HEK293 (cell line): ENCODE measurements at regions not wholly inside any gene's neighbourhood (a gene's known extent, or its start where the extent isn't known, plus 50 kb on each side); places are given as distances from the start of the nearest gene placed in this dataset.

Source experiments
- CTCF ChIA-PET: fragments of 350-600 bp; formaldehyde crosslinking; extraction: SDS; loops from one replicate; lab custom pipeline; 2021; ENCODE audit warnings: antibody characterized with exemption; lab: Yijun Ruan, JAX
- POLR2A ChIA-PET: fragments of 300-600 bp; formaldehyde crosslinking; extraction: SDS; loops from one replicate; lab custom pipeline; 2020; ENCODE audit warnings: antibody characterized with exemption, inconsistent platforms; lab: Yijun Ruan, JAX
- H3K27ac ChIP-seq: fragments of 200-500 bp; sonication (Bioruptor generic); 2 replicates; pipeline ENCODE4 v1.5.1; 2014; ENCODE audit warnings: low read depth, low read length, control low read depth, inconsistent platforms; ENCODE audit errors: extremely low read depth
- H3K36me3 ChIP-seq, 2 experiments: fragments of 200-500 bp in 1 of 2; sonication (Bioruptor generic) in 1 of 2; 1 replicate in 1 of 2; 2 replicates in 1 of 2; pipeline ENCODE4 v1.5.1; 2014 to 2017; ENCODE audit warnings: inconsistent platforms in 2 of 2, low read length in 2 of 2; ENCODE audit not compliant: control insufficient read depth in 2 of 2, insufficient read depth in 1 of 2
- H3K4me1 ChIP-seq: fragments of 200-500 bp; sonication (Bioruptor generic); 2 replicates; pipeline ENCODE4 v1.5.1; 2014; ENCODE audit warnings: mild to moderate bottlenecking, low read length, inconsistent platforms; ENCODE audit not compliant: control insufficient read depth, insufficient read depth
- H3K4me3 ChIP-seq: 2 replicates; pipeline ENCODE4 v1.5.1; 2011; ENCODE audit warnings: low read depth, mild to moderate bottlenecking, control low read depth, low read length, moderate library complexity
- H3K9me3 ChIP-seq: fragments of 200-500 bp; sonication (Bioruptor generic); 2 replicates; pipeline ENCODE4 v1.5.1; 2014; ENCODE audit warnings: low read depth, low read length, inconsistent platforms; ENCODE audit not compliant: control insufficient read depth, insufficient read depth
- GLI4 ChIP-seq: fragments of 450-650 bp; formaldehyde crosslinking; IDR thresholded peaks from 2 replicates; pipeline ENCODE4 v1.5.1; 2016; ENCODE audit warnings: missing biosample characterization, missing genetic modification characterization
- ZNF121 ChIP-seq: fragments of 450-650 bp; formaldehyde crosslinking; IDR thresholded peaks from 2 replicates; pipeline ENCODE4 v1.5.1; 2016; ENCODE audit warnings: missing biosample characterization, missing genetic modification characterization
- ZNF133 ChIP-seq: fragments of 450-650 bp; formaldehyde crosslinking; IDR thresholded peaks from 2 replicates; pipeline ENCODE4 v1.5.1; 2016; ENCODE audit warnings: missing biosample characterization, missing genetic modification characterization
- ZNF391 ChIP-seq: fragments of 450-650 bp; formaldehyde crosslinking; IDR thresholded peaks from 2 replicates; pipeline ENCODE4 v1.5.1; 2016; ENCODE audit warnings: low read depth, missing biosample characterization, missing genetic modification characterization, borderline replicate concordance
- ZNF529 ChIP-seq: fragments of 450-650 bp; formaldehyde crosslinking; IDR thresholded peaks from 2 replicates; pipeline ENCODE4 v1.5.1; 2017; ENCODE audit warnings: missing genetic modification characterization, missing biosample characterization; ENCODE audit not compliant: insufficient replicate concordance
- ZNF530 ChIP-seq: fragments of 450-650 bp; formaldehyde crosslinking; IDR thresholded peaks from 2 replicates; pipeline ENCODE4 v1.5.1; 2016; ENCODE audit warnings: low read depth, missing biosample characterization, missing genetic modification characterization
- ZNF776 ChIP-seq: fragments of 450-650 bp; formaldehyde crosslinking; IDR thresholded peaks from 2 replicates; pipeline ENCODE4 v1.5.0; 2017; ENCODE audit warnings: missing biosample characterization, missing genetic modification characterization, borderline replicate concordance
- TF ChIP-seq, protein P1 (sequence below): fragments of 450-650 bp; formaldehyde crosslinking; IDR thresholded peaks from 2 replicates; pipeline ENCODE4 v1.5.1; 2016; ENCODE audit warnings: missing biosample characterization, missing genetic modification characterization
- TF ChIP-seq, protein P2 (sequence below): fragments of 450-650 bp; formaldehyde crosslinking; IDR thresholded peaks from 2 replicates; pipeline ENCODE4 v1.5.1; 2017; ENCODE audit warnings: missing biosample characterization, missing genetic modification characterization
- TF ChIP-seq, protein P3 (sequence below): fragments of 450-650 bp; formaldehyde crosslinking; IDR thresholded peaks from 2 replicates; pipeline ENCODE4 v1.5.1; 2016; ENCODE audit warnings: missing biosample characterization, missing genetic modification characterization
- TF ChIP-seq, protein P4 (sequence below): fragments of 450-650 bp; formaldehyde crosslinking; IDR thresholded peaks from 2 replicates; pipeline ENCODE4; 2016; ENCODE audit warnings: missing biosample characterization, missing genetic modification characterization
- TF ChIP-seq, protein P5 (sequence below): fragments of 450-650 bp; formaldehyde crosslinking; IDR thresholded peaks from 2 replicates; pipeline ENCODE4 v1.5.1; 2016; ENCODE audit warnings: missing biosample characterization, missing genetic modification characterization
- TF ChIP-seq, protein P6 (sequence below): fragments of 450-650 bp; formaldehyde crosslinking; IDR thresholded peaks from 2 replicates; pipeline ENCODE4 v1.5.1; 2016; ENCODE audit warnings: missing biosample characterization, missing genetic modification characterization

DNA sequence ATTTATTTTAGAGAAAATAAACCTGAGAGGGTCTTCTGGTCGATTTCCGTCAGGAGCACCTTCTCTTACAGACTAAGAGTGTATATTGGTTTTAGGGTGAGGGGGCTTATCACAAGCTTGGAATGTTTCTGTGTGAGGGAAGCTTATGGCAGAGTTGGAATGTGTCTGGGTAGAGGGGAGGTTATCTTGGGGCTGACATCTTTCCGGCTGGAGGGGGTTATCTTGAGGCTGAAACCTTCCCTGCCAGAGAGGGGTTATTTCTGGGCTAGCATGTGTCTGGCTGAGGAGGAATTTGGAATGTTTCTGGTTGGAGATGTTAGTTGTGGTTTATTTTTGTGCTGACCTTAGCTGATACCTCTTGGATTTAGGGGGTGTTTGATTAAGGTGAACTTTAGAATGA lies 1312.1 kb downstream of the ADGRL3 start (continued):
- no peak for TF ChIP-seq ZNF529
- TF ChIP-seq, protein P1, sequence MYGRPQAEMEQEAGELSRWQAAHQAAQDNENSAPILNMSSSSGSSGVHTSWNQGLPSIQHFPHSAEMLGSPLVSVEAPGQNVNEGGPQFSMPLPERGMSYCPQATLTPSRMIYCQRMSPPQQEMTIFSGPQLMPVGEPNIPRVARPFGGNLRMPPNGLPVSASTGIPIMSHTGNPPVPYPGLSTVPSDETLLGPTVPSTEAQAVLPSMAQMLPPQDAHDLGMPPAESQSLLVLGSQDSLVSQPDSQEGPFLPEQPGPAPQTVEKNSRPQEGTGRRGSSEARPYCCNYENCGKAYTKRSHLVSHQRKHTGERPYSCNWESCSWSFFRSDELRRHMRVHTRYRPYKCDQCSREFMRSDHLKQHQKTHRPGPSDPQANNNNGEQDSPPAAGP (tag by site-specific recombination): no peak
- TF ChIP-seq ZNF530 (tag by site-specific recombination): no peak
- no peak for TF ChIP-seq GLI4
- TF ChIP-seq, protein P2, sequence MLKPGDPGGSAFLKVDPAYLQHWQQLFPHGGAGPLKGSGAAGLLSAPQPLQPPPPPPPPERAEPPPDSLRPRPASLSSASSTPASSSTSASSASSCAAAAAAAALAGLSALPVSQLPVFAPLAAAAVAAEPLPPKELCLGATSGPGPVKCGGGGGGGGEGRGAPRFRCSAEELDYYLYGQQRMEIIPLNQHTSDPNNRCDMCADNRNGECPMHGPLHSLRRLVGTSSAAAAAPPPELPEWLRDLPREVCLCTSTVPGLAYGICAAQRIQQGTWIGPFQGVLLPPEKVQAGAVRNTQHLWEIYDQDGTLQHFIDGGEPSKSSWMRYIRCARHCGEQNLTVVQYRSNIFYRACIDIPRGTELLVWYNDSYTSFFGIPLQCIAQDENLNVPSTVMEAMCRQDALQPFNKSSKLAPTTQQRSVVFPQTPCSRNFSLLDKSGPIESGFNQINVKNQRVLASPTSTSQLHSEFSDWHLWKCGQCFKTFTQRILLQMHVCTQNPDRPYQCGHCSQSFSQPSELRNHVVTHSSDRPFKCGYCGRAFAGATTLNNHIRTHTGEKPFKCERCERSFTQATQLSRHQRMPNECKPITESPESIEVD (tag by site-specific recombination): no peak
- no peak for TF ChIP-seq ZNF776
- TF ChIP-seq, protein P3, sequence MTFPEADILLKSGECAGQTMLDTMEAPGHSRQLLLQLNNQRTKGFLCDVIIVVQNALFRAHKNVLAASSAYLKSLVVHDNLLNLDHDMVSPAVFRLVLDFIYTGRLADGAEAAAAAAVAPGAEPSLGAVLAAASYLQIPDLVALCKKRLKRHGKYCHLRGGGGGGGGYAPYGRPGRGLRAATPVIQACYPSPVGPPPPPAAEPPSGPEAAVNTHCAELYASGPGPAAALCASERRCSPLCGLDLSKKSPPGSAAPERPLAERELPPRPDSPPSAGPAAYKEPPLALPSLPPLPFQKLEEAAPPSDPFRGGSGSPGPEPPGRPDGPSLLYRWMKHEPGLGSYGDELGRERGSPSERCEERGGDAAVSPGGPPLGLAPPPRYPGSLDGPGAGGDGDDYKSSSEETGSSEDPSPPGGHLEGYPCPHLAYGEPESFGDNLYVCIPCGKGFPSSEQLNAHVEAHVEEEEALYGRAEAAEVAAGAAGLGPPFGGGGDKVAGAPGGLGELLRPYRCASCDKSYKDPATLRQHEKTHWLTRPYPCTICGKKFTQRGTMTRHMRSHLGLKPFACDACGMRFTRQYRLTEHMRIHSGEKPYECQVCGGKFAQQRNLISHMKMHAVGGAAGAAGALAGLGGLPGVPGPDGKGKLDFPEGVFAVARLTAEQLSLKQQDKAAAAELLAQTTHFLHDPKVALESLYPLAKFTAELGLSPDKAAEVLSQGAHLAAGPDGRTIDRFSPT (tag by site-specific recombination): no peak
- TF ChIP-seq, protein P4, sequence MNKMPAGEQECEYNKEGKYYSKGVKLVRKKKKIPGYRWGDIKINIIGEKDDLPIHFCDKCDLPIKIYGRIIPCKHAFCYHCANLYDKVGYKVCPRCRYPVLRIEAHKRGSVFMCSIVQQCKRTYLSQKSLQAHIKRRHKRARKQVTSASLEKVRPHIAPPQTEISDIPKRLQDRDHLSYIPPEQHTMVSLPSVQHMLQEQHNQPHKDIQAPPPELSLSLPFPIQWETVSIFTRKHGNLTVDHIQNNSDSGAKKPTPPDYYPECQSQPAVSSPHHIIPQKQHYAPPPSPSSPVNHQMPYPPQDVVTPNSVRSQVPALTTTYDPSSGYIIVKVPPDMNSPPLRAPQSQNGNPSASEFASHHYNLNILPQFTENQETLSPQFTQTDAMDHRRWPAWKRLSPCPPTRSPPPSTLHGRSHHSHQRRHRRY: no peak

DNA sequence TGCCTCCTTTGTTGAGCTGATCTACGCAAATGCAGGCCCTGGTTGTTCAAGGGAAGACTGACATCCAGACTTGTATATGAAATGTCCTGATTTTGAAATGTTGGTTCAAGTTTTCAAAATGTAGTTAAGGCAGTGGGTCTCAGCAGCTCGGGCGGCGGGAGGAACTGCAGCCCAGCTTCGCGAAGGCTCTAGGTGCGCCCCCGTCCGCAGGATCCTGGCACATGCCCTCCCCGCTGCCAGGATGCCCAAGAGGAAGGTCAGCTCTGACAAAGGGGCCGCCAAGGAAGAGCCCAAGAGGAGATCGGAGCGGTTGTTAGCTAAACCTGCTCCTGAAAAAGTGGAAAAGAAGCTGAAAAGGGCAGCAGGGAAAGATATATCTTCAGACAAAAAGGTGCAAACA lies 1310.1 kb downstream of the ADGRL3 start:
- H3K36me3 ChIP-seq: no peaks in the 10 kb centered on the region
- no peaks in the 10 kb centered on the region for H3K4me1 ChIP-seq
- H3K27ac ChIP-seq: no peak overlapping the region
- TF ChIP-seq ZNF133 (tag by site-specific recombination) (no peak), ZNF391 (no peak), ZNF121 (tag by site-specific recombination) (no peak)
- TF ChIP-seq, protein P5, sequence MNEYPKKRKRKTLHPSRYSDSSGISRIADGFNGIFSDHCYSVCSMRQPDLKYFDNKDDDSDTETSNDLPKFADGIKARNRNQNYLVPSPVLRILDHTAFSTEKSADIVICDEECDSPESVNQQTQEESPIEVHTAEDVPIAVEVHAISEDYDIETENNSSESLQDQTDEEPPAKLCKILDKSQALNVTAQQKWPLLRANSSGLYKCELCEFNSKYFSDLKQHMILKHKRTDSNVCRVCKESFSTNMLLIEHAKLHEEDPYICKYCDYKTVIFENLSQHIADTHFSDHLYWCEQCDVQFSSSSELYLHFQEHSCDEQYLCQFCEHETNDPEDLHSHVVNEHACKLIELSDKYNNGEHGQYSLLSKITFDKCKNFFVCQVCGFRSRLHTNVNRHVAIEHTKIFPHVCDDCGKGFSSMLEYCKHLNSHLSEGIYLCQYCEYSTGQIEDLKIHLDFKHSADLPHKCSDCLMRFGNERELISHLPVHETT: no peak
- TF ChIP-seq, protein P6, sequence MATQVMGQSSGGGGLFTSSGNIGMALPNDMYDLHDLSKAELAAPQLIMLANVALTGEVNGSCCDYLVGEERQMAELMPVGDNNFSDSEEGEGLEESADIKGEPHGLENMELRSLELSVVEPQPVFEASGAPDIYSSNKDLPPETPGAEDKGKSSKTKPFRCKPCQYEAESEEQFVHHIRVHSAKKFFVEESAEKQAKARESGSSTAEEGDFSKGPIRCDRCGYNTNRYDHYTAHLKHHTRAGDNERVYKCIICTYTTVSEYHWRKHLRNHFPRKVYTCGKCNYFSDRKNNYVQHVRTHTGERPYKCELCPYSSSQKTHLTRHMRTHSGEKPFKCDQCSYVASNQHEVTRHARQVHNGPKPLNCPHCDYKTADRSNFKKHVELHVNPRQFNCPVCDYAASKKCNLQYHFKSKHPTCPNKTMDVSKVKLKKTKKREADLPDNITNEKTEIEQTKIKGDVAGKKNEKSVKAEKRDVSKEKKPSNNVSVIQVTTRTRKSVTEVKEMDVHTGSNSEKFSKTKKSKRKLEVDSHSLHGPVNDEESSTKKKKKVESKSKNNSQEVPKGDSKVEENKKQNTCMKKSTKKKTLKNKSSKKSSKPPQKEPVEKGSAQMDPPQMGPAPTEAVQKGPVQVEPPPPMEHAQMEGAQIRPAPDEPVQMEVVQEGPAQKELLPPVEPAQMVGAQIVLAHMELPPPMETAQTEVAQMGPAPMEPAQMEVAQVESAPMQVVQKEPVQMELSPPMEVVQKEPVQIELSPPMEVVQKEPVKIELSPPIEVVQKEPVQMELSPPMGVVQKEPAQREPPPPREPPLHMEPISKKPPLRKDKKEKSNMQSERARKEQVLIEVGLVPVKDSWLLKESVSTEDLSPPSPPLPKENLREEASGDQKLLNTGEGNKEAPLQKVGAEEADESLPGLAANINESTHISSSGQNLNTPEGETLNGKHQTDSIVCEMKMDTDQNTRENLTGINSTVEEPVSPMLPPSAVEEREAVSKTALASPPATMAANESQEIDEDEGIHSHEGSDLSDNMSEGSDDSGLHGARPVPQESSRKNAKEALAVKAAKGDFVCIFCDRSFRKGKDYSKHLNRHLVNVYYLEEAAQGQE (tag by site-specific recombination): no peak
- POLR2A ChIA-PET: no interaction called here
- CTCF ChIA-PET: interaction anchor here (0.7 kb wide), 1 partner anchor 1382 kb away, joined by 3 read pairs; no protein-coding TSS in a partner anchor
- no peak overlapping the region for H3K4me3 ChIP-seq
- H3K9me3 ChIP-seq: no peaks in the 10 kb centered on the region
